OCI-LY7 (cell line): ENCODE measurements at regions not wholly inside any gene's neighbourhood (a gene's known extent, or its start where the extent isn't known, plus 50 kb on each side); places are given as distances from the start of the nearest gene placed in this dataset.

ENCODE experiments used
- BruUV-seq: library from RNA; stranded (reverse); fragments of 400-500 nt; replicated peaks from 2 replicates; lab custom pipeline; 2021; lab: Mats Ljungman, UMichigan
- CTCF ChIA-PET: fragments of 300-600 bp; sonication (Branson Sonifier 250); formaldehyde crosslinking; loops from one replicate; lab custom pipeline; 2022; ENCODE audit warnings: antibody characterized with exemption; ENCODE audit not compliant: unreplicated experiment; lab: Charles Lee
- POLR2A ChIA-PET: fragments of 300-600 bp; sonication (Branson Sonifier 250); formaldehyde crosslinking; loops from one replicate; lab custom pipeline; 2022; ENCODE audit warnings: antibody characterized with exemption; lab: Charles Lee
- DNase-seq: peaks from one replicate; pipeline ENCODE4 v3.0.0-alpha.2; 2015; ENCODE audit warnings: low spot score
- H2AFZ ChIP-seq: fragments of 200-600 bp; sonication (generic), shearing (Covaris generic); 2 replicates; pipeline ENCODE4 v1.6.1; 2014; ENCODE audit warnings: mild to moderate bottlenecking, antibody characterized with exemption, low read length, moderate library complexity
- H3K27ac ChIP-seq: fragments of 200-600 bp; sonication (generic); 2 replicates; pipeline ENCODE4 v1.5.1; 2014; ENCODE audit warnings: mixed run types, low read depth, mild to moderate bottlenecking, moderate library complexity, low read length, inconsistent platforms; ENCODE audit not compliant: poor library complexity, severe bottlenecking
- H3K36me3 ChIP-seq: fragments of 200-600 bp; sonication (generic); 2 replicates; pipeline ENCODE4 v1.6.1; 2014; ENCODE audit warnings: mild to moderate bottlenecking, antibody characterized with exemption, low read length, moderate library complexity, mixed read lengths; ENCODE audit not compliant: insufficient read depth
- H3K4me1 ChIP-seq: fragments of 200-600 bp; sonication (generic); 2 replicates; pipeline ENCODE4 v1.5.1; 2014; ENCODE audit warnings: mild to moderate bottlenecking, low read length; ENCODE audit not compliant: insufficient read depth, poor library complexity, severe bottlenecking
- H3K4me2 ChIP-seq: fragments of 200-600 bp; sonication (generic); 2 replicates; pipeline ENCODE4 v1.6.1; 2014; ENCODE audit warnings: mild to moderate bottlenecking, low read length
- H3K4me3 ChIP-seq: fragments of 200-600 bp; sonication (generic); 2 replicates; pipeline ENCODE4 v1.5.1; 2014; ENCODE audit warnings: mild to moderate bottlenecking, low read depth, low read length; ENCODE audit not compliant: poor library complexity, severe bottlenecking
- H3K79me2 ChIP-seq: fragments of 200-600 bp; sonication (generic); 2 replicates; pipeline ENCODE4 v1.6.1; 2016; ENCODE audit warnings: low read depth, mild to moderate bottlenecking, low read length, moderate library complexity, mixed read lengths; ENCODE audit not compliant: insufficient read depth
- H3K9me2 ChIP-seq: fragments of 200-600 bp; sonication (generic); 2 replicates; pipeline ENCODE4 v1.6.1; 2016; ENCODE audit warnings: mild to moderate bottlenecking, low read length, mixed read lengths; ENCODE audit not compliant: insufficient read depth
- H3K9me3 ChIP-seq: fragments of 200-600 bp; sonication (generic); 2 replicates; pipeline ENCODE4 v1.6.1; 2014; ENCODE audit warnings: mild to moderate bottlenecking, mixed run types, low read length, mixed read lengths
- H4K20me1 ChIP-seq: fragments of 200-600 bp; sonication (generic); 2 replicates; pipeline ENCODE4 v1.6.1; 2014; ENCODE audit warnings: mild to moderate bottlenecking, antibody characterized with exemption, low read length, moderate library complexity, mixed read lengths; ENCODE audit not compliant: insufficient read depth
- EZH2phosphoT487 ChIP-seq: fragments of 200-600 bp; sonication (generic); IDR thresholded peaks from 2 replicates; pipeline ENCODE4 v1.6.1; 2018; ENCODE audit warnings: low read depth, borderline replicate concordance, mild to moderate bottlenecking, mixed run types, antibody characterized with exemption, low read length, moderate library complexity, mixed read lengths
- intact Hi-C: fragments of 100-400 bp; cut with micrococcal nuclease; formaldehyde crosslinking; loops from one replicate; pipeline ENCODE4 v1.10.0; 2022; ENCODE audit not compliant: unreplicated experiment
- TF ChIP-seq, protein P1 (sequence below): fragments of 200-600 bp; sonication (generic); conservative IDR thresholded peaks from 2 replicates; pipeline ENCODE4 v1.5.1; 2014; ENCODE audit warnings: mild to moderate bottlenecking, antibody characterized with exemption, low read length, moderate library complexity, mixed read lengths

DNA sequence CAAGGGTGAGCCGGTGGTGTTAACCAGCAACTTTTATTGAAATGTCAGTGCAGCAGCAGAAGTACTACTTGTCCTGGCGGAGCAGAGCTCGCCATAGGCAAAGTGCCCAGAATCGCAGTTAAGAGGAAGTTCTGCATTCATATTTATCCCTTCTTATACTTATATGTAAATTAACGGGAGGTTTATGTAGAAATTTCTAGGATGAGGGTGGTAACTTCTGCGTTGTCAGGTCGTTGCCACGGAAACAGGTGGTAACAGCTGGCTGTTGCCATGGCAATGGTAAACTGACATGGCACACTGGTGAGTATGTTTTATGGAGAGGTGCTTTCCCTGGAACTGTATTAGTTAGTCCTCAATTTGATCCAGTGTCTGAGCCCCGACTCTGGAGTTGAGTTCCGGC lies 2494.9 kb upstream of the PCDH20 start:
- Histone ChIP-seq H3K36me3 (no peaks in the 10 kb centered on the region), H3K9me2 (no peaks in the 10 kb centered on the region), H2AFZ (no peak overlapping the region), H3K4me1 (no peaks in the 10 kb centered on the region), H3K9me3 (no peaks in the 10 kb centered on the region), H3K79me2 (no peaks in the 10 kb centered on the region), H3K4me2 (no peak overlapping the region), H3K27ac (no peak overlapping the region), H4K20me1 (no peaks in the 10 kb centered on the region), H3K4me3 (no peak overlapping the region)
- CTCF ChIA-PET = no interaction called here
- POLR2A ChIA-PET = interaction anchor here (0.6 to 0.7 kb wide), 2 partner anchors 396 to 1218 kb away, joined by 3 read pairs; no protein-coding TSS in a partner anchor
- TF ChIP-seq, protein P1, sequence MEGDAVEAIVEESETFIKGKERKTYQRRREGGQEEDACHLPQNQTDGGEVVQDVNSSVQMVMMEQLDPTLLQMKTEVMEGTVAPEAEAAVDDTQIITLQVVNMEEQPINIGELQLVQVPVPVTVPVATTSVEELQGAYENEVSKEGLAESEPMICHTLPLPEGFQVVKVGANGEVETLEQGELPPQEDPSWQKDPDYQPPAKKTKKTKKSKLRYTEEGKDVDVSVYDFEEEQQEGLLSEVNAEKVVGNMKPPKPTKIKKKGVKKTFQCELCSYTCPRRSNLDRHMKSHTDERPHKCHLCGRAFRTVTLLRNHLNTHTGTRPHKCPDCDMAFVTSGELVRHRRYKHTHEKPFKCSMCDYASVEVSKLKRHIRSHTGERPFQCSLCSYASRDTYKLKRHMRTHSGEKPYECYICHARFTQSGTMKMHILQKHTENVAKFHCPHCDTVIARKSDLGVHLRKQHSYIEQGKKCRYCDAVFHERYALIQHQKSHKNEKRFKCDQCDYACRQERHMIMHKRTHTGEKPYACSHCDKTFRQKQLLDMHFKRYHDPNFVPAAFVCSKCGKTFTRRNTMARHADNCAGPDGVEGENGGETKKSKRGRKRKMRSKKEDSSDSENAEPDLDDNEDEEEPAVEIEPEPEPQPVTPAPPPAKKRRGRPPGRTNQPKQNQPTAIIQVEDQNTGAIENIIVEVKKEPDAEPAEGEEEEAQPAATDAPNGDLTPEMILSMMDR = no peak
- TF ChIP-seq EZH2phosphoT487 = no peak
- intact Hi-C loops = no loop called here
- no TSS peak for BruUV-seq
- DNase-seq = no peak

DNA sequence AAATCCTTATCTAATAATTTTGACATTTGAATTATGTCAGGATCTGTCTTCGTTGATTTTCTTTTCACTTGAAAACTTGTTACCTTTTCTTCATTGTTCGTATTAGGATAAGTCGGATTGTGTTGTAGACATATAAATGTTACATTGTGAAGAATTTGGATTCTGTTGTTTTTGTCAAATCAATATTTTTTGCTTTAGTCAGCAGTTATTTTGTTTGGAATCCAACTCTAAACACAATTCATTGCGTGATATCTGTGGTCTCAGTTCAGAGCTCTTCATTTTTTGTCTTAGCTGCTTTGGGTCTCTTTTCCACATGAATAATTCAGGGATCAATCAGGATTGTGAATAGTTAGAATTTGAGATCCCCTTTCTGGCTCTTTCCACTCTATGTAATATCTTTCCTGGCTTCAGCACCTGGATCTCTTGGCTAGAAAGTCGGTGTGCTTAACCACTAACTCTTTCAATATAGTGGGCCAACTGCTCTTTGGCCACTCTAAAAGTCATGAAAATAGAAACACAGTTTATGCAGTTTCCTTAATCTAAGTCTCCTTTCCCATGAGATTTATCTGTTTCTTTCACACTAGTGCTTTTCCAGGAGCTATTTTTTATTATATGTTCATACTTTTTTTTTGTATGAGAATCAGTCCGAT lies 2494.2 kb upstream of the PCDH20 start:
- DNase-seq = no peak
- no TSS peak for BruUV-seq
- Histone ChIP-seq H3K9me2 (no peaks in the 10 kb centered on the region), H3K27ac (no peak overlapping the region), H3K36me3 (no peaks in the 10 kb centered on the region), H2AFZ (no peak overlapping the region), H3K9me3 (no peaks in the 10 kb centered on the region), H3K4me1 (no peaks in the 10 kb centered on the region), H3K4me3 (no peak overlapping the region), H3K79me2 (no peaks in the 10 kb centered on the region), H4K20me1 (no peaks in the 10 kb centered on the region), H3K4me2 (no peak overlapping the region)
- ChIA-PET CTCF (no interaction called here), POLR2A (interaction anchor here (0.6 to 0.7 kb wide), 2 partner anchors 396 to 1219 kb away, joined by 3 read pairs; no protein-coding TSS in a partner anchor)
- no peak for TF ChIP-seq EZH2phosphoT487
- TF ChIP-seq, protein P1 = no peak
- intact Hi-C loops = no loop called here

GRCh38 chr13:63902141-63902540 lies 2486.5 kb upstream of the PCDH20 start:
- Histone ChIP-seq H3K79me2 (no peaks in the 10 kb centered on the region), H3K27ac (no peak overlapping the region), H3K9me2 (no peaks in the 10 kb centered on the region), H2AFZ (no peak overlapping the region), H3K9me3 (no peaks in the 10 kb centered on the region), H3K4me3 (no peak overlapping the region), H4K20me1 (no peaks in the 10 kb centered on the region), H3K4me1 (no peaks in the 10 kb centered on the region), H3K4me2 (no peak overlapping the region), H3K36me3 (no peaks in the 10 kb centered on the region)
- ChIA-PET CTCF (no interaction called here), POLR2A (no interaction called here)
- DNase-seq = no peak
- no TSS peak for BruUV-seq
- intact Hi-C loops = no loop called here
- TF ChIP-seq EZH2phosphoT487 = no peak
- TF ChIP-seq, protein P1 = no peak
